ENCODE measurements at regions not wholly inside any gene's neighbourhood (a gene's known extent, or its start where the extent isn't known, plus 50 kb on each side); places are given as distances from the start of the nearest gene placed in this dataset.

DNA sequence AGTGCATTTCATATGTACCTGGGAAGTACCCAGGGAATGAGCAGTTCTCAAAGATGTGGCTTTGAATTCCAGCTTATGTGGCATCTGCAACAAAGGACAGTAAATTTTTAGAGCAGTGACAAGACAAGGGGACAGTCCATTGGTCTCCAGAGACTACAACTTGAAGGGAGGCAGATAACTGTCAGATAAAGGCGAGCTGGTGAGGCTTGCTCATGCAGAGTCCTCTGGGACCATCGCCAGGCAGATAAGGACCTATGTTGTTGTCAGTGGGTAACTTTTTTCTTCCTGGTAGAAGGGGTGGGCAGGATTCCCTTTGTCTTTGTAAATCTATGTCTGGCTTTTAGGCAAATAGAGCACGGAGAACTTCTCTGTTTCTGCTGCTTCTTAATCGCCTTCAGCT lies 120.2 kb downstream of the ICE1 start:
- TF ChIP-seq, protein P1, sequence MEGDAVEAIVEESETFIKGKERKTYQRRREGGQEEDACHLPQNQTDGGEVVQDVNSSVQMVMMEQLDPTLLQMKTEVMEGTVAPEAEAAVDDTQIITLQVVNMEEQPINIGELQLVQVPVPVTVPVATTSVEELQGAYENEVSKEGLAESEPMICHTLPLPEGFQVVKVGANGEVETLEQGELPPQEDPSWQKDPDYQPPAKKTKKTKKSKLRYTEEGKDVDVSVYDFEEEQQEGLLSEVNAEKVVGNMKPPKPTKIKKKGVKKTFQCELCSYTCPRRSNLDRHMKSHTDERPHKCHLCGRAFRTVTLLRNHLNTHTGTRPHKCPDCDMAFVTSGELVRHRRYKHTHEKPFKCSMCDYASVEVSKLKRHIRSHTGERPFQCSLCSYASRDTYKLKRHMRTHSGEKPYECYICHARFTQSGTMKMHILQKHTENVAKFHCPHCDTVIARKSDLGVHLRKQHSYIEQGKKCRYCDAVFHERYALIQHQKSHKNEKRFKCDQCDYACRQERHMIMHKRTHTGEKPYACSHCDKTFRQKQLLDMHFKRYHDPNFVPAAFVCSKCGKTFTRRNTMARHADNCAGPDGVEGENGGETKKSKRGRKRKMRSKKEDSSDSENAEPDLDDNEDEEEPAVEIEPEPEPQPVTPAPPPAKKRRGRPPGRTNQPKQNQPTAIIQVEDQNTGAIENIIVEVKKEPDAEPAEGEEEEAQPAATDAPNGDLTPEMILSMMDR (optimal IDR thresholded peaks at IDR 0.05 in 1 of 3, IDR thresholded peaks at IDR 0.05 in 1 of 3, conservative IDR thresholded peaks at IDR 0.05 in 1 of 3; ENCODE audit: extremely low read depth in 1 of 3, insufficient read depth in 2 of 3, low read length in 3 of 3): no peak
- no peak for TF ChIP-seq EZH2 (IDR thresholded peaks at IDR 0.05; ENCODE audit: low read length)

Measured in keratinocyte (primary cell).